Mesodermal cell (in vitro differentiated cells): ENCODE measurements at regions not wholly inside any gene's neighbourhood (a gene's known extent, or its start where the extent isn't known, plus 50 kb on each side); places are given as distances from the start of the nearest gene placed in this dataset.
"Not testable (repeated sequence)": the region's sequence is repeated elsewhere in the genome, so short reads cannot be mapped to it uniquely, and the experiment has no call there.

Experiments used
- H3K27ac ChIP-seq: 2 replicates; pipeline ENCODE4 v1.7.0; 2013; ENCODE audit warnings: mild to moderate bottlenecking, low read depth, low read length, moderate library complexity; ENCODE audit not compliant: severe bottlenecking
- H3K36me3 ChIP-seq: 2 replicates; pipeline ENCODE4 v1.7.1; 2013; ENCODE audit warnings: mild to moderate bottlenecking, low read length, moderate library complexity; ENCODE audit not compliant: control insufficient read depth, insufficient read depth
- H3K4me1 ChIP-seq: one replicate; pipeline ENCODE4 v1.7.1; 2013; ENCODE audit warnings: mild to moderate bottlenecking, low read length; ENCODE audit not compliant: insufficient read depth, control insufficient read depth, poor library complexity, severe bottlenecking
- H3K4me3 ChIP-seq: 2 replicates; pipeline ENCODE4 v1.7.0; 2013; ENCODE audit warnings: low read length, control low read depth, mild to moderate bottlenecking; ENCODE audit not compliant: insufficient read depth, poor library complexity, severe bottlenecking; ENCODE audit errors: extremely low read depth
- H3K9me3 ChIP-seq: 2 replicates; pipeline ENCODE4 v1.7.1; 2013; ENCODE audit warnings: mild to moderate bottlenecking, low read length, moderate library complexity; ENCODE audit not compliant: control insufficient read depth
- WGBS, 2 experiments: methylation state at CpG; one replicate each; pipeline ENCODE4 v1.1.5; 2013; ENCODE audit warnings: missing lambda C conversion rate in 2 of 2; ENCODE audit not compliant: insufficient coverage in 2 of 2; 5-methylcytosine and 5-hydroxymethylcytosine counted together

DNA sequence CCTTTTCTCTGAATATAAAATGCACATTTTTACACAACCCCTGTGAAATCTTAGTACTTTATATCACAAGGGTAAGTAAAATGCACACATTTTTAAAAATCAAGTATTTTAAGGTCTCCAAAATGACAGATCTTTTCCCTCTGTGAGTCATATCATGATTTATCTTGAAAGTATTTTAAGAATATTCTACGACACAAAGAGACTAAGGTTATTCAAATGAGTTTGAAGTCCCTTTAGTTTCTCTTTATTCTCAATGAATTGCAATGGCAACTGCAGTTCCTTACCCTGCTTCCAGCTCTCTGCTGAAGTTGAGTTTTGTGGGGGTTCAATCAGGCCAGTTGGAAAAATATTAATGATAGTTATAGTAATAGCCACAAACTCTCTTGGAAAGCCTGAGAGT lies 196.1 kb downstream of the SPATA31A6 start:
- not testable (repeated sequence) for H3K4me1 ChIP-seq, H3K27ac ChIP-seq, H3K9me3 ChIP-seq, H3K36me3 ChIP-seq, H3K4me3 ChIP-seq
- WGBS, 2 experiments = no CpG with 5 or more reads among the region's 1 CpG

DNA sequence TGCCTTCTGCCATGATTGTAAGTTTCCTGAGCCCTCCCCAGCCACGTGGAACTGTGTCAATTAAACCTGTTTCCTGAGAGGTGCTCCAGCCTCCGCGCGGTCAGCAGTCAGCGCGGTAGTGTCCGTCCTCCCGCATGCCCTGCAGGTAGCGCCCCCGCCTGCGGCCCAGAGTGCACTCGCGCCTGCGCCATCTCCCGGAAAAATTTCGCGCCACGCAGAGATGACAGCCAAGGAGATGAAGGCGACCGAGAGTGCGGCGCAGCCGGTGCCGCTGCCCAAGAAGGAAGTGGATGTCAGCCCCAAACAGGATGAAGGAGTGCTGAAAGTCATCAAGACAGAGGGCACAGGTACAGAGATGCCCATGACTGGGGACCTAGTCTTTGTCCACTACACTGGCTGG lies 201.1 kb downstream of the SPATA31A6 start:
- 94 to 97% methylated on average over 13 to 20 of the region's 24 CpGs for WGBS, 2 experiments
- H3K9me3 ChIP-seq, H3K27ac ChIP-seq, H3K4me1 ChIP-seq, H3K4me3 ChIP-seq, H3K36me3 ChIP-seq: not testable (repeated sequence)

DNA sequence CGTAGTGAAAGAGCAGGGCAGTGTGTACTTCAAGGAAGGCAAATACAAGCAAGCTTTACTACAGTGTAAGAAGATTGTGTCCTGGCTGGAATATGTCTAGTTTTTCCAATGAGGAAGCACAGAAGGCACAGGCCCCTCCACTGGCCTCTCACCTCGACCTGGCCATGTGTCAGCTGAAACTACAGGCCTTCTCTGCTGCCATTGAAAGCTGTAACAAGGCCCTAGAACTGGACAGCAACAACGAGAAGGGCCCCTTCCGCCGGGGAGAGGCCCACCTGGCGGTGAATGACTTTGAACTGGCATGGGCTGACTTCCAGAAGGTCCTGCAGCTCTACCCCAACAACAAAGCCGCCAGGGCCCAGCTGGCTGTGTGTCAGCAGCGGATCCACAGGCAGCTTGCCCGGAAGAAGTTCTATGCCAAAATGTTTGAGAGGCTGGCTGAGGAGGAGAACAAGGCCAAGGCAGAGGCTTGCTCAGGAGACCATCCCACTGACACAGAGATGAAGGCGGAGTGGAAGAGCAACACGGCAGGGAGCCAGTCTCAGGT lies 202.2 kb downstream of the SPATA31A6 start:
- not testable (repeated sequence) for H3K4me1 ChIP-seq, H3K27ac ChIP-seq, H3K4me3 ChIP-seq, H3K9me3 ChIP-seq, H3K36me3 ChIP-seq
- WGBS, 2 experiments = 91 to 96% methylated on average over 6 to 7 of the region's 11 CpGs

DNA sequence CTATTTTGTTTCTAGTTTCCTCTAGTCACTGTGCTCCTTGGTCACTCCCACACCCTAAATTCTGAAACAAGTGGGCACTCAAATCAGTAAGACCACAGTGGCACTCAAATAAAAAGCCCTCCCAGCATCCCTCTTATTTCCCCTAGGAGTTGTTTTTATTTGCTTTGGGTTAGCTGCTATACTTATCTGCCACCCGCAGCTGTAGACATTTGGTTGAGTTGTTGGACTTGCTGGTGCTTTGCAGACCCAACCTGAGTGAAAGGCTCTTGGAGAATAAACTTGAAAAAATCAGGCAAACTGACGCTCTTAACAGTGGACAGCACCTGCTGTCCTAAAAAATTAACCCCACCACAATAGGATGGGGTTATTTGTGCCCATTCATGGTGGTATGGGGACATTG lies 203.0 kb downstream of the SPATA31A6 start:
- H3K9me3 ChIP-seq = no peaks in the 10 kb centered on the region
- no peaks in the 10 kb centered on the region for H3K4me1 ChIP-seq
- no peaks in the 10 kb centered on the region for H3K36me3 ChIP-seq
- WGBS, 2 experiments = 65 to 67% methylated on average over 1 to 2 of the region's 2 CpGs
- H3K4me3 ChIP-seq = no peak overlapping the region
- H3K27ac ChIP-seq = no peak overlapping the region

DNA sequence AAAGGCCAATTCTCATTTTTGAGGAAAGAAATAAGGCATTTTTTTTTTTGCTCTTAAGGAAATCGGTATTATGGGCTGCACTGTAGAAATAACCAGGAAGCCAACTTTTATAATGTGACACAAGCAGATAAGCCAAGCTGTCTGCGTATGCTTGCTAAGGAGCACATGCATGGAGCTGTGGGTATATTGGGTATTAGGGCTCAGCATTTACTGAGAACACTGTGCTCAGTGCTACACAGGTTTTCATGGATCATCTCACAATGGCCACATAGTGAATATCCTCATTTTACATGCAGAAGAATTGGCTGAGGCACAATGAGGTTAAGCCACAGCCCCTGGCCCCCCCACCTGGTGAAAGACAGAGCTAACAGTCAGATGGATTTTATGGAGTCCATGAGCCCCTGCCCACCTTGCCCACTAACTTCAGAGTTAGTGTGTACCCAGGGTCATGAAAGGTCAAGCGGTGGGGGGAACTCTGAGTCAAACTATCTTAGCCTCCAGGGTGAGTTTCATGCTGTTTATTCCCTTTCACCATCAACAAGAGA lies 204.8 kb downstream of the SPATA31A6 start:
- H3K4me1 ChIP-seq = no peaks in the 10 kb centered on the region
- no peak overlapping the region for H3K27ac ChIP-seq
- no peaks in the 10 kb centered on the region for H3K9me3 ChIP-seq
- no peaks in the 10 kb centered on the region for H3K36me3 ChIP-seq
- H3K4me3 ChIP-seq = no peak overlapping the region
- WGBS, 2 experiments = 94% methylated on average over 3 of the region's 3 CpGs

DNA sequence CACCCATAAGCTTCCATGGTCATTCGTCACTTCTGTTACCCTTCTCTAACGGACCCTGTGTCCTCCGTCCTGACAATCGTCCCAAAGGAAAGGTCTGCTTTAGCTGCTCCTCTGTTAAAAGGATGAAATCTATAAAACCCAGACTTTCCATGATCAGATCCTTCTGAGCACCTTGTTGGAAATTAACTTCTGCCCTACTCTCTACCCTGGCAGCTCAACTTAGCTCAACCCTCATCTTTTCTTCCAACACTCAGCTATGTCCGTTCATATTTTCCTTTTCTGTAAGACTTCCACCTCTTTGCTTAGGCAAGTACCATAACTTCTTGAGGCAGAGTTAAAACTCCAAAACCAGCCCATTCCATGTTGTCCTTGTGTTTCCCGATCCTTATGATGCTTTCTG lies 205.4 kb downstream of the SPATA31A6 start:
- Histone ChIP-seq H3K9me3 (no peaks in the 10 kb centered on the region), H3K27ac (no peak overlapping the region), H3K4me1 (no peaks in the 10 kb centered on the region), H3K4me3 (no peak overlapping the region), H3K36me3 (no peaks in the 10 kb centered on the region)
- 69 to 76% methylated on average over 6 of the region's 6 CpGs for WGBS, 2 experiments

DNA sequence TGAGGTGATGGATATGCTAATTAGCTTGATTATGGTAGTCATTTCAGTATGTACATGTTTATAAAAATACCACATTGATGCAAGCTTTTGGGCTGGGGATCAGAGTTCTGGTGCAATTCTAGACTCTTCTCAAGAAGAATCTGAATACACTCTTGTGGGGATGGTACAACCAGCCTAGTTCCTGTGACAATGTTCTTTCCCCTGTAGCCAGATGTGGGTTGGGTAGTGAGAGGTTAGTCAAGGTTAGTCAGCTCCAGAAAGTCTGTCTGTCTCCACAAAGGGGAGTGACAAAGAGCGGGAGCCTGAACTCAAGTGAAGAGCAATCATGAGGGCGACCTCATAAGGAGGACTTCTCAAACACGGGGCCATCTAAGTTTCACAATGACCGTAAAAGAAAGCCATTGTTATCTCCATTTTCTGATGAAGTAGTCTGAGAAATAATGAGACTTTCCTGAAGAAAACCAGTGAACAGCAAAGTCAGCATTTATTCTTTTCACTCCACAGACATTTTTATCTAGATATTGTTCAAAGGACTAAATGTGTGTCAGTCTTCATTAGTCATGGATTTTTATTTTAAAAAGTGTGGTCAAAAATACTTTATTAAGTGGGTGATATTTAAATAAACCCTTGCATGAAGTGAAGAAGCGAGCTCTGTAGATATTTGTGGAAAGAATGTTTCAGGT lies 209.5 kb downstream of the SPATA31A6 start:
- H3K4me3 ChIP-seq, H3K36me3 ChIP-seq, H3K9me3 ChIP-seq, H3K4me1 ChIP-seq, H3K27ac ChIP-seq: not testable (repeated sequence)
- whole genome bisulfite sequencing, 2 experiments = 89 to 95% methylated on average over 1 to 3 of the region's 5 CpGs

DNA sequence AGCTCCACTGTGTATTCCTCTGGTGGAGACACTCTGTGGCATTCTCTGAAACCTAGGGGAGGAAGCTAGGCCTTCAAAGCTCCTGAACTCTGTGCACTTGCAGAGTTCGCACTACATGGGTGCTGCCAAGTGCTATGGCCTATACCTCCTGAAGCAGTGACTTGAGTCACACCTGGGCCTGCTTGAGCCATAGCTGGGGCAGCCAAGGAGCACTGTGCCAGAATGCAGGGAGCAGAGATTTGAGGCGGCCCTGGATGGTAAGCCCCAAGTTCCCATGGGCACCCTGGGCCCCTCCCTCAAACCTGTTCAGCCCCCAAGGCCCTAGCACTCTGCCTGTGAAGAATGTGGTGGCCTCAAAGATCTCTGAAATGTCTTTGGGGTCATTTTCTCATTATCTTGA lies 212.9 kb downstream of the SPATA31A6 start:
- Histone ChIP-seq H3K4me3 (no peak overlapping the region), H3K4me1 (no peaks in the 10 kb centered on the region), H3K9me3 (no peaks in the 10 kb centered on the region), H3K27ac (no peak overlapping the region), H3K36me3 (no peaks in the 10 kb centered on the region)
- 87 to 100% methylated on average over 2 of the region's 2 CpGs for WGBS, 2 experiments

DNA sequence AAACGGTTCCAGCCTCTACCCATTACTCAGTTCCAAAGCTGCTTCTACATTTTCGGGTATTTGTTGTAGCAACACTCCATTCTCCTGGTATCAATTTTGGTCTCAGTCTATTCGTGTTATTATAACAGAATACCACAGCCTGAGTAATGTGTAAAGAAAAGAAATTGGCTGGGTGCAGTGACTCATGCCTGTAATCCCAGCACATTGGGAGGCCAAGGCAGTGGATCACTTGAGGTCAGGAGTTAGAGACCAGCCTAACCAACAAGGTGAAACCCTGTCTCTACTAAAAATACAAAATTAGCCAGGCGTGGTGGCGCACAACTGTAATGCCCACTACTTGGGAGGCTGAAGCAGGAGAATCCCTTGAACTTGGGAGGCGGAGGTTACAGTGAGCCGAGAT lies 213.9 kb downstream of the SPATA31A6 start:
- 90 to 94% methylated on average over 3 of the region's 7 CpGs for WGBS, 2 experiments

DNA sequence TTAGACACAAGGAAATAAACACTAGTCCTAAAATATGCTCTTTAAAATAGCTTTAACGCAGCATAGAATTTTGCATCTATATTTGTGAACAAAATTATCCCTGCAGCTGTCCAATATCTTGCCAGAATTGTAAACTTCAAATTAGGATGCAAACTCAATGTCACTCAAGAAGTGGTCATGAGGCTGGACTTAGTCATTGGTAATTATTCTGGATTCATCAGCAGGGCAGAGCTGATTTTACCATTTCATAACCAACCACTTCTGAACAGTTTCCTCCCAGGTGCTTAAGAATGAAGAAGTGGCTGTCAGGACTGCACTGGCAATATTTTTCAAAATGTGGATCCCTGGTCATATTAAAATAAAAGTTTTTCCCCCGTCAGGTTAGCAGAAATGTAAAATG lies 219.5 kb downstream of the SPATA31A6 start:
- H3K4me1 ChIP-seq, H3K4me3 ChIP-seq, H3K27ac ChIP-seq, H3K36me3 ChIP-seq, H3K9me3 ChIP-seq: not testable (repeated sequence)
- WGBS, 2 experiments = 90 to 100% methylated on average over 2 of the region's 2 CpGs

More for the DNA sequence above, 213.9 kb downstream of the SPATA31A6 start:
- H3K4me1 ChIP-seq, H3K36me3 ChIP-seq, H3K27ac ChIP-seq, H3K9me3 ChIP-seq, H3K4me3 ChIP-seq: not testable (repeated sequence)

DNA sequence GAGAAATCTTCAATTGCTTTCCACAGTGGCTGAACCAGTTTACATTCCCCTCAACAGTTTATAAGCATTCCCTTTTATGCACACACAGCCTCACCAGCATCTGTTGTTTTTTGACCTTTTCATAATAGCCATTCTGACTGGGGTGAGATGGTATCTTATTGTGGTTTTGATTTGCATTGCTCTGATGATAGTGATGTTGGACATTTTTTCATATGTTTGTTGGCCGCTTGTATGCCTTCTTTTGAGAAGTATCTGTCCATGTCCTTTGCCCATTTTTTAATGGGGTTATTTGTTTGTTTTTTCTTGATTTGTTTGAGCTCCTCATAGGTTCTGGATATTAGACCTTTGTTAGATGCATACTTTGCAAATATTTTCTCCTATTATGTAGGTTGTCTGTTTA lies 226.1 kb downstream of the SPATA31A6 start:
- not testable (repeated sequence) for H3K27ac ChIP-seq, H3K4me1 ChIP-seq, H3K36me3 ChIP-seq, H3K4me3 ChIP-seq, H3K9me3 ChIP-seq
- 75 to 86% methylated on average over 1 of the region's 1 CpG for WGBS, 2 experiments
